H9 (cell line): ENCODE measurements at regions not wholly inside any gene's neighbourhood (a gene's known extent, or its start where the extent isn't known, plus 50 kb on each side); places are given as distances from the start of the nearest gene placed in this dataset.

Source experiments
- DNase-seq: peaks from one replicate; pipeline ENCODE4 v3.0.0-alpha.2; 2017
- H2AFZ ChIP-seq: one replicate; pipeline ENCODE4 v1.6.1; 2013; ENCODE audit warnings: mild to moderate bottlenecking, low read length, control low read depth, moderate library complexity
- H2AK5ac ChIP-seq: 2 replicates; pipeline ENCODE4 v1.6.1; 2013; ENCODE audit warnings: low read length, control low read depth, mixed read lengths; ENCODE audit not compliant: insufficient read length
- H2BK120ac ChIP-seq: one replicate; pipeline ENCODE4 v1.6.1; 2013; ENCODE audit warnings: low read depth, mild to moderate bottlenecking, low read length, control low read depth, inconsistent platforms; ENCODE audit not compliant: poor library complexity, severe bottlenecking
- H2BK12ac ChIP-seq: 2 replicates; pipeline ENCODE4 v1.6.1; 2013; ENCODE audit warnings: low read length, control low read depth, mixed read lengths, low read depth; ENCODE audit not compliant: insufficient read length
- H2BK15ac ChIP-seq: 2 replicates; pipeline ENCODE4 v1.6.1; 2013; ENCODE audit warnings: low read depth, low read length, control low read depth
- H2BK20ac ChIP-seq: one replicate; pipeline ENCODE4 v1.6.1; 2013; ENCODE audit warnings: low read depth, mild to moderate bottlenecking, low read length, control low read depth, inconsistent platforms; ENCODE audit not compliant: poor library complexity, severe bottlenecking
- H2BK5ac ChIP-seq: 2 replicates; pipeline ENCODE4 v1.6.1; 2013; ENCODE audit warnings: low read length, control low read depth, mixed read lengths; ENCODE audit not compliant: insufficient read length
- H3K14ac ChIP-seq: 2 replicates; pipeline ENCODE4 v1.6.1; 2013; ENCODE audit warnings: low read length, control low read depth; ENCODE audit not compliant: insufficient read depth
- H3K18ac ChIP-seq: 2 replicates; pipeline ENCODE4 v1.6.1; 2013; ENCODE audit warnings: low read depth, mild to moderate bottlenecking, mixed read lengths, low read length, control low read depth; ENCODE audit not compliant: insufficient read length
- H3K23ac ChIP-seq: 2 replicates; pipeline ENCODE4 v1.6.1; 2013; ENCODE audit warnings: low read length, control low read depth, mixed read lengths, low read depth; ENCODE audit not compliant: insufficient read length
- H3K23me2 ChIP-seq: 2 replicates; pipeline ENCODE4 v1.6.1; 2013; ENCODE audit warnings: low read depth, mild to moderate bottlenecking, mixed read lengths, low read length, control low read depth; ENCODE audit not compliant: insufficient read length, poor library complexity, severe bottlenecking
- H3K27ac ChIP-seq: 2 replicates; pipeline ENCODE4 v1.5.1; 2013; ENCODE audit warnings: low read length, control low read depth, mixed read lengths, low read depth; ENCODE audit not compliant: insufficient read length
- H3K27me3 ChIP-seq: 2 replicates; pipeline ENCODE4 v1.6.1; 2013; ENCODE audit warnings: low read length, control low read depth, inconsistent platforms; ENCODE audit not compliant: insufficient read depth
- H3K4ac ChIP-seq: 2 replicates; pipeline ENCODE4 v1.6.1; 2013; ENCODE audit warnings: low read depth, mild to moderate bottlenecking, control low read depth, inconsistent platforms, low read length, moderate library complexity
- H3K4me1 ChIP-seq: 2 replicates; pipeline ENCODE4 v1.6.1; 2013; ENCODE audit warnings: low read length, control low read depth, inconsistent platforms; ENCODE audit not compliant: insufficient read depth
- H3K4me2 ChIP-seq: 2 replicates; pipeline ENCODE4 v1.6.1; 2013; ENCODE audit warnings: low read length, control low read depth, mixed read lengths; ENCODE audit not compliant: insufficient read length, insufficient read depth
- H3K56ac ChIP-seq: 2 replicates; pipeline ENCODE4 v1.6.1; 2013; ENCODE audit warnings: low read depth, mild to moderate bottlenecking, mixed read lengths, low read length, control low read depth; ENCODE audit not compliant: insufficient read length
- H3K79me1 ChIP-seq: 2 replicates; pipeline ENCODE4 v1.6.1; 2013; ENCODE audit warnings: low read depth, mild to moderate bottlenecking, moderate library complexity, low read length, control low read depth, inconsistent platforms; ENCODE audit not compliant: insufficient read depth, poor library complexity, severe bottlenecking
- H3K79me2 ChIP-seq: 2 replicates; pipeline ENCODE4 v1.6.1; 2013; ENCODE audit warnings: low read length, control low read depth, inconsistent platforms; ENCODE audit not compliant: insufficient read depth
- H3K9ac ChIP-seq: 2 replicates; pipeline ENCODE4 v1.6.1; 2013; ENCODE audit warnings: low read length, control low read depth, mixed read lengths; ENCODE audit not compliant: insufficient read length; ENCODE audit errors: extremely low read depth
- H3K9me3 ChIP-seq: one replicate; pipeline ENCODE4 v1.6.1; 2013; ENCODE audit warnings: low read depth, low read length, inconsistent platforms; ENCODE audit not compliant: control insufficient read depth
- H3T11ph ChIP-seq: one replicate; pipeline ENCODE4 v1.6.1; 2013; ENCODE audit warnings: mild to moderate bottlenecking, low read length, control low read depth, inconsistent platforms
- H4K20me1 ChIP-seq: one replicate; pipeline ENCODE4 v1.6.1; 2013; ENCODE audit not compliant: control insufficient read depth, insufficient read length, insufficient read depth
- H4K5ac ChIP-seq: 2 replicates; pipeline ENCODE4 v1.6.1; 2013; ENCODE audit warnings: low read depth, mild to moderate bottlenecking, mixed read lengths, low read length, control low read depth; ENCODE audit not compliant: insufficient read length
- H4K8ac ChIP-seq: replicated peaks from 2 replicates; pipeline ENCODE4 v1.6.1; 2013; ENCODE audit warnings: low read length, control low read depth, mixed read lengths, low read depth; ENCODE audit not compliant: insufficient read length
- H4K91ac ChIP-seq: 2 replicates; pipeline ENCODE4 v1.6.1; 2013; ENCODE audit warnings: low read depth, mild to moderate bottlenecking, moderate library complexity, mixed read lengths, low read length, control low read depth; ENCODE audit not compliant: insufficient read length
- H3K27ac Mint-ChIP-seq, 3 experiments: 2 replicates in 2 of 3; 3 replicates in 1 of 3; pipeline ENCODE4 v1.8.0; 2020 to 2021; ENCODE audit warnings: mixed read lengths in 3 of 3, mild to moderate bottlenecking in 1 of 3, moderate library complexity in 1 of 3
- H3K27me3 Mint-ChIP-seq: 2 replicates; pipeline ENCODE4 v1.8.0; 2021; ENCODE audit warnings: low read depth, mild to moderate bottlenecking, moderate library complexity, mixed read lengths
- H3K36me3 Mint-ChIP-seq, 3 experiments: 2 replicates in 2 of 3; 3 replicates in 1 of 3; pipeline ENCODE4 v1.8.0; 2020 to 2021; ENCODE audit warnings: low read depth in 3 of 3, mixed read lengths in 3 of 3; ENCODE audit not compliant: insufficient read depth in 1 of 3
- H3K4me1 Mint-ChIP-seq, 2 experiments: 2 replicates each; pipeline ENCODE4 v1.8.0; 2020; ENCODE audit warnings: mixed read lengths in 2 of 2
- H3K4me3 Mint-ChIP-seq, 2 experiments: 2 replicates in 1 of 2; 3 replicates in 1 of 2; pipeline ENCODE4 v1.8.0; 2020 to 2021; ENCODE audit warnings: mild to moderate bottlenecking in 2 of 2, mixed read lengths in 2 of 2, moderate library complexity in 1 of 2
- H3K9me3 Mint-ChIP-seq, 2 experiments: 2 replicates in 1 of 2; 3 replicates in 1 of 2; pipeline ENCODE4 v1.8.0; 2020; ENCODE audit warnings: mild to moderate bottlenecking in 2 of 2, mixed read lengths in 2 of 2, moderate library complexity in 1 of 2
- CTCF ChIP-seq: fragments of 200-600 bp; sonication (generic); conservative IDR thresholded peaks from 3 replicates; pipeline ENCODE4 v1.8.0; 2021; ENCODE audit warnings: antibody characterized with exemption, mild to moderate bottlenecking
- WGBS: extraction: QIAGEN DNeasy Blood & Tissue Kit; methylation state at CpG from one replicate; pipeline ENCODE4 v1.1.7; 2013; ENCODE audit warnings: missing lambda C conversion rate, low lambda C conversion rate, mixed read lengths; ENCODE audit not compliant: insufficient read length; ENCODE audit errors: extremely low coverage; 5-methylcytosine and 5-hydroxymethylcytosine counted together

GRCh38 chr17:52336796-52337195 lies 178.3 kb upstream of the CA10 start:
- no peak overlapping the region for H3K27ac ChIP-seq
- no peaks in the 10 kb centered on the region for H3K4me1 ChIP-seq
- H4K5ac ChIP-seq = no peak overlapping the region
- H2AFZ ChIP-seq = no peak overlapping the region
- no peak for TF ChIP-seq CTCF
- H3K23me2 ChIP-seq = no peaks in the 10 kb centered on the region
- H3K4me3 Mint-ChIP-seq = no peak overlapping the region
- no peaks in the 10 kb centered on the region for H3K27me3 Mint-ChIP-seq
- H3K4me1 Mint-ChIP-seq = no peaks in the 10 kb centered on the region
- no peak overlapping the region for H2BK20ac ChIP-seq
- peaks cover 0 to 2% of the 10 kb centered on the region in 2 experiments; a peak in 1 of 5 replicates for H3K9me3 Mint-ChIP-seq
- no peak overlapping the region for H3K18ac ChIP-seq
- H2BK5ac ChIP-seq = no peak overlapping the region
- H3K36me3 Mint-ChIP-seq = no peaks in the 10 kb centered on the region
- no peak overlapping the region for H3T11ph ChIP-seq
- no peak overlapping the region for H3K4ac ChIP-seq
- H3K56ac ChIP-seq = no peak overlapping the region
- no peak overlapping the region for H3K9ac ChIP-seq
- no peak overlapping the region for H3K27ac Mint-ChIP-seq
- H2BK15ac ChIP-seq = no peak overlapping the region
- no peaks in the 10 kb centered on the region for H3K9me3 ChIP-seq
- H3K27me3 ChIP-seq = no peaks in the 10 kb centered on the region
- H4K20me1 ChIP-seq = no peaks in the 10 kb centered on the region
- no peak for DNase-seq
- no CpG with 5 or more reads among the region's 4 CpGs for WGBS
- no peaks in the 10 kb centered on the region for H3K79me1 ChIP-seq
- no peak overlapping the region for H4K91ac ChIP-seq
- no peak overlapping the region for H2BK120ac ChIP-seq
- no peak overlapping the region for H3K14ac ChIP-seq
- H3K4me2 ChIP-seq = no peak overlapping the region
- H4K8ac ChIP-seq = no peak overlapping the region
- no peaks in the 10 kb centered on the region for H3K79me2 ChIP-seq
- H2BK12ac ChIP-seq = no peak overlapping the region
- H2AK5ac ChIP-seq = no peak overlapping the region
- no peak overlapping the region for H3K23ac ChIP-seq
